ENCODE measurements at regions not wholly inside any gene's neighbourhood (a gene's known extent, or its start where the extent isn't known, plus 50 kb on each side); places are given as distances from the start of the nearest gene placed in this dataset.

DNA sequence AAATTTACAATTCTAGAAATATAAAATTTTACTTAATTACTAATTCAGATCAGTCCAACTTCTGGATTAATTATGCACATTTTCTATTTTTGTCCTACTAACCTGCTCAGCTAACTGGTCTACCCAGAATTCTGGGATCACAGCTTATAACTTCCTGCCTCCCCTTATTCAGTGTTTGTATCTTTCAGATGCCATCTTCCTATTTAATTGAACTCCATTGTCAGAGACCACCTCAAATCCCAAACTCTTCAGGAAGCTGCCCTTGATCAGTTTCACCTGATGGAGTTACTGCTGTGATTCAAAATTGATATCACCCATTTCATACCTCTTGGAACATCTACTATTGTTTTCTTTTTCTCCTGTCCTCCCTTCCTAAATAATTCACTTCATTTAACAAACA lies 259.2 kb downstream of the WDR11 start:
- FAIRE-seq (no peak), ATAC-seq (no peak), DNase-seq (no peak)
- TF ChIP-seq, protein P1, sequence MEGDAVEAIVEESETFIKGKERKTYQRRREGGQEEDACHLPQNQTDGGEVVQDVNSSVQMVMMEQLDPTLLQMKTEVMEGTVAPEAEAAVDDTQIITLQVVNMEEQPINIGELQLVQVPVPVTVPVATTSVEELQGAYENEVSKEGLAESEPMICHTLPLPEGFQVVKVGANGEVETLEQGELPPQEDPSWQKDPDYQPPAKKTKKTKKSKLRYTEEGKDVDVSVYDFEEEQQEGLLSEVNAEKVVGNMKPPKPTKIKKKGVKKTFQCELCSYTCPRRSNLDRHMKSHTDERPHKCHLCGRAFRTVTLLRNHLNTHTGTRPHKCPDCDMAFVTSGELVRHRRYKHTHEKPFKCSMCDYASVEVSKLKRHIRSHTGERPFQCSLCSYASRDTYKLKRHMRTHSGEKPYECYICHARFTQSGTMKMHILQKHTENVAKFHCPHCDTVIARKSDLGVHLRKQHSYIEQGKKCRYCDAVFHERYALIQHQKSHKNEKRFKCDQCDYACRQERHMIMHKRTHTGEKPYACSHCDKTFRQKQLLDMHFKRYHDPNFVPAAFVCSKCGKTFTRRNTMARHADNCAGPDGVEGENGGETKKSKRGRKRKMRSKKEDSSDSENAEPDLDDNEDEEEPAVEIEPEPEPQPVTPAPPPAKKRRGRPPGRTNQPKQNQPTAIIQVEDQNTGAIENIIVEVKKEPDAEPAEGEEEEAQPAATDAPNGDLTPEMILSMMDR (IDR thresholded peaks at IDR 0.05) = no peak
- intact Hi-C loops (cut with DNase I) = no loop called here
- H3K9me3 ChIP-seq = no peaks in the 10 kb centered on the region
- H3K27me3 ChIP-seq = no peaks in the 10 kb centered on the region
- no peaks in the 10 kb centered on the region for H3K4me1 ChIP-seq
- no peak overlapping the region for H3K27ac ChIP-seq
- no peaks in the 10 kb centered on the region for H3K36me3 ChIP-seq
- no peak overlapping the region for H3K4me3 ChIP-seq

DNA sequence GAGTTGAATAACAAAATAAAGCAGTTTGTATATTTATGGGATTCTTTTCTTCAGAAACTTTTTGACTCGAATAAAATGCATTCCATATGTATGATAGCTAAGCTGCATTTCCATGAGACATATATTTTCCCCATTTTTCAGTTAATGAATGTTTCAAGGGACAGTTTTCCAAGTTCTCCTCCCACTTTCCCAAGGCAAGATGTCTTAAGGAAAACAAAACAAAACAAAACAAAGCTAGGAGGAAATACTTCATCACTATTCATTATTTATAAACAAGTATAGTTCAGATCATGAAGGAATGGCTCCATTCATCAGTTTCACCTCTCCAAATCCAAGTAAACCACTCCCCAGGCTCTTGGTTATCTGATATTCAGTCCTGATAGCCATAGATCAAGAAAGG lies 261.0 kb downstream of the WDR11 start:
- 52 to 72% methylated on average over 1 of the region's 1 CpG for WGBS, 2 donors
- Histone ChIP-seq H3K4me3 (no peak overlapping the region), H3K9me3 (peaks cover 0 to 3% (median 0%) of the 10 kb centered on the region in 4 donors), H3K27me3 (no peaks in the 10 kb centered on the region), H3K36me3 (no peaks in the 10 kb centered on the region), H3K4me1 (no peaks in the 10 kb centered on the region), H3K27ac (no peak overlapping the region)
- intact Hi-C loops (cut with DNase I) = no loop called here
- DNase-seq (no peak), ATAC-seq (no peak), FAIRE-seq (no peak)
- TF ChIP-seq, protein P1 (IDR thresholded peaks at IDR 0.05) = no peak

DNA sequence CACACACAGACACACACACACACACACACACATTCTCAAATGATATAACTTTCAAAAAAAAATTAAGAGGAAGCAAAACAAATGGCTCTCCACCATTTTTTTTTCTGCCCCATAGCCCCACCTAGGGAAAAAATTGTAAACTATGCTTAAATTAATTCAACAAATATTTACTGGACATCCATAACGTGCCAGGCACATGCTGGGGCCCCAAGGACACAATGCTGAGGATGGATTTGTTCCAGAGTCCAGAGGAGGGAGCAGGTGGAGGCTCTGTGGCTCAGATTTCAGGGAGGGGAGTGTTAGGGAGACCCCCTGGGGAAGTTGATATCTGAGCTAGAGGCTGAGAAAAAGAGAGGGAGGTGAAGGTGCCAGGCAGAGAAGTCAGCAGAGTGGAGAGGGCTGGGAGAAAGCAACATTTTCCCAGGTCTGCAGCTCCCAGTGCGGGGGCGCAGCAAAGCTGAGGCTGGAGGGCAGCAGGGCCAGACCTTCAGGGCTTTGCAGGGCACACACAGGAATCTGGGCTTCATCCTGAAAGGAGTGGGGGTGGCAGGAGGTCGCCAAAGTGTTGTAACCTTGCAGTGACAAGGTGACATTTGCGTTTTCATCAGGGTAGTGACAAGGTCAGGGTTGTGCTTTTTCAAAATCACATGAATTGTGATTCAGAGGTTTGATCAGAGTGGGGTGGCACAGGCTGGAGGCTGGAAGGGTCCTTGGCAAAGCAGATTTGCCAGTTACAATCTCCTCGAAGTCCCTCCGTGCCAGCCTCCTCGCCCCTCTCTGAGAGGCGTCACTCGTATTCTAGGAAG lies 261.6 kb downstream of the WDR11 start:
- Histone ChIP-seq H3K27me3 (no peaks in the 10 kb centered on the region), H3K4me1 (no peaks in the 10 kb centered on the region), H3K36me3 (no peaks in the 10 kb centered on the region), H3K4me3 (no peak overlapping the region), H3K9me3 (peaks cover 0 to 3% (median 0%) of the 10 kb centered on the region in 4 donors), H3K27ac (no peak overlapping the region)
- no peak for DNase-seq
- 56 to 57% methylated on average over 10 of the region's 10 CpGs for WGBS, 2 donors
- intact Hi-C loops (cut with DNase I) = no loop called here
- TF ChIP-seq, protein P1 (IDR thresholded peaks at IDR 0.05) = no peak
- FAIRE-seq = no peak
- peak in 1 of 4 donors; percentile 42 for ATAC-seq

DNA sequence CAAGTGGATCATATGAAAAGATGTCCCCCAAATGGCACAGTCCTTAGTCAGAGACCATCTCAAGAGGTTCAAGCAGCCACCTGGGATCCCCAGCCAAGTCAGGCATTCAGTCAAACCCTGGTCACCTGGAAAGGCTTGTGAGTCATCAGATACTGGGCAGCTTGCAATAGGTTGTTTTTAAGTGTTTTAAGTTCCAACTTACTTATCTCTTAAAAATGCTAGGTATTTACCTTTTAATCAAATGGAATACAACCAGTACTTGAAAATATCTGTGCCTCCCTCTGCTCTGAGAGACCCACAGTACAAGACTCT lies 262.2 kb downstream of the WDR11 start:
- peaks cover 0 to 3% (median 0%) of the 10 kb centered on the region in 4 donors for H3K9me3 ChIP-seq
- H3K27ac ChIP-seq = no peak overlapping the region
- intact Hi-C loops (cut with DNase I) = no loop called here
- FAIRE-seq (no peak), DNase-seq (no peak), ATAC-seq (peak in 1 of 4 donors; percentile 39)
- TF ChIP-seq, protein P1 (IDR thresholded peaks at IDR 0.05) = no peak
- H3K4me3 ChIP-seq = no peak overlapping the region
- H3K36me3 ChIP-seq = no peaks in the 10 kb centered on the region
- no peaks in the 10 kb centered on the region for H3K27me3 ChIP-seq
- no peaks in the 10 kb centered on the region for H3K4me1 ChIP-seq

DNA sequence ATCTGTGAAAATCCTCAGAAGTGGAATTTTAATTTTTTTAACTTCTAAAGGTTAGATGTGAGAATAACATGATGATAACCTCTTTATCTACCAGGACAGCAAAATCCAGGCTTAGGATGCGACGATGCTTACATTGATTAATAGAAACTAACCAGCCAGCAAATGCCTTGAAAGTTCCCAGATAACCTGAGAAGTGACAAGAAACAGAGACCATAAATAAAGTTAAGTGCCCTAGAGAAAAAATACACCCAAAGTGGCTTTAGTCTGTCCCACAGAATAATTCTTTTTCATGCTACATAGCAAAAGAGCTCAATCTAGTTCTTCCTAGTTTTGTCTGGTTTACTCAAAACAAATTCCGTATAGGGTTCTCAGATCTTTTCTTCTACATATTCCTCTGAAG lies 262.7 kb downstream of the WDR11 start:
- Histone ChIP-seq H3K4me1 (no peaks in the 10 kb centered on the region), H3K27ac (no peak overlapping the region), H3K4me3 (no peak overlapping the region), H3K36me3 (no peaks in the 10 kb centered on the region), H3K27me3 (no peaks in the 10 kb centered on the region), H3K9me3 (peaks cover 0 to 3% (median 0%) of the 10 kb centered on the region in 4 donors)
- TF ChIP-seq, protein P1 (IDR thresholded peaks at IDR 0.05) = no peak
- 65 to 79% methylated on average over 3 of the region's 3 CpGs for WGBS, 2 donors
- DNase-seq (no peak), FAIRE-seq (no peak), ATAC-seq (no peak)
- intact Hi-C loops (cut with DNase I) = no loop called here
